Stimulated activated CD8-positive, alpha-beta memory T cell treated with anti-CD3 and anti-CD28 coated beads, Interleukin-12 subunit alpha, Interleukin-12 subunit beta, amount 100 ng/mL, for 24 hours (primary cell): ENCODE measurements at regions not wholly inside any gene's neighbourhood (a gene's known extent, or its start where the extent isn't known, plus 50 kb on each side); places are given as distances from the start of the nearest gene placed in this dataset.
A peak's percentile ranks its signal among the peaks of the same experiment; 100 is the strongest.

Source experiments
- DNase-seq: peaks from one replicate; pipeline ENCODE4 v3.0.0-alpha.2; 2020; ENCODE audit errors: extremely low read depth

GRCh38 chr14:61847861-61848260 is 85.6 kb downstream of the SNAPC1 start:
- no peak for DNase-seq

- no peak for DNase-seq
Measured at GRCh38 chr14:61854898-61855297, 92.7 kb downstream of the SNAPC1 start.

- DNase-seq: peak; percentile 14
Measured at GRCh38 chr14:61860294-61860918, 98.2 kb downstream of the SNAPC1 start.

GRCh38 chr14:61861320-61861865 is 99.2 kb downstream of the SNAPC1 start:
- DNase-seq: no peak

- DNase-seq: no peak
Measured at GRCh38 chr14:61864329-61864898, 102.2 kb downstream of the SNAPC1 start.

GRCh38 chr14:61866932-61867920 is 105.0 kb downstream of the SNAPC1 start:
- DNase-seq: no peak

- DNase-seq: no peak
Measured at GRCh38 chr14:61868846-61869245, 106.6 kb downstream of the SNAPC1 start.

GRCh38 chr14:61870163-61870562 is 107.9 kb downstream of the SNAPC1 start:
- no peak for DNase-seq

GRCh38 chr14:61872452-61872851 is 110.2 kb downstream of the SNAPC1 start:
- DNase-seq: no peak

GRCh38 chr14:61875483-61875882 is 113.3 kb downstream of the SNAPC1 start:
- DNase-seq: no peak

- no peak for DNase-seq
Measured at GRCh38 chr14:61876362-61877034, 114.3 kb downstream of the SNAPC1 start.

- DNase-seq: no peak
Measured at GRCh38 chr14:61877035-61877390, 114.8 kb downstream of the SNAPC1 start.

GRCh38 chr14:61877768-61878167 is 115.5 kb downstream of the SNAPC1 start:
- no peak for DNase-seq

GRCh38 chr14:61878931-61879330 is 116.7 kb downstream of the SNAPC1 start:
- no peak for DNase-seq

GRCh38 chr14:61881046-61881445 is 118.8 kb downstream of the SNAPC1 start:
- no peak for DNase-seq

- DNase-seq: no peak
Measured at GRCh38 chr14:61884711-61885110, 122.5 kb downstream of the SNAPC1 start.

GRCh38 chr14:61885203-61885961 is 123.2 kb downstream of the SNAPC1 start:
- DNase-seq: no peak

- DNase-seq: no peak
Measured at GRCh38 chr14:61887628-61888027, 125.4 kb downstream of the SNAPC1 start.

GRCh38 chr14:61889914-61890351 is 127.7 kb downstream of the SNAPC1 start:
- DNase-seq: no peak

- DNase-seq: no peak
Measured at GRCh38 chr14:61891170-61891569, 128.9 kb downstream of the SNAPC1 start.

GRCh38 chr14:61891810-61892209 is 129.6 kb downstream of the SNAPC1 start:
- no peak for DNase-seq
